GM12878 (cell line): ENCODE measurements at regions not wholly inside any gene's neighbourhood (a gene's known extent, or its start where the extent isn't known, plus 50 kb on each side); places are given as distances from the start of the nearest gene placed in this dataset.

ENCODE experiments used
- ATAC-seq: fragments of 200-7000 bp; cut with Tn5 transposase; 3 replicates; pipeline ENCODE4 v1.9.1; 2020; ENCODE audit warnings: mild to moderate bottlenecking, moderate library complexity
- BruUV-seq: library from RNA; stranded (reverse); fragments of 400-500 nt; replicated peaks from 2 replicates; lab custom pipeline; 2021; lab: Mats Ljungman, UMichigan
- CTCF ChIA-PET: fragments of 300-600 bp; sonication (Branson Sonifier 250); formaldehyde crosslinking; extraction: SDS; loops from one replicate; lab custom pipeline; 2021; ENCODE audit warnings: inconsistent platforms; lab: Yijun Ruan, JAX
- POLR2A ChIA-PET: fragments of 350-600 bp; formaldehyde crosslinking; extraction: SDS; loops from one replicate; lab custom pipeline; 2021; ENCODE audit warnings: inconsistent platforms; lab: Charles Lee
- RAD21 ChIA-PET: fragments of 300-600 bp; sonication (Branson Sonifier 250); formaldehyde crosslinking; loops from one replicate; lab custom pipeline; 2023; ENCODE audit warnings: antibody characterized with exemption; ENCODE audit not compliant: unreplicated experiment; lab: Charles Lee
- SMC1A ChIA-PET: fragments of 300-600 bp; sonication (Branson Sonifier 250); formaldehyde crosslinking; loops from one replicate; lab custom pipeline; 2023; ENCODE audit not compliant: unreplicated experiment, uncharacterized antibody; lab: Charles Lee
- DNase-seq: peaks from one replicate; pipeline ENCODE4 v3.0.0-alpha.2; 2011; ENCODE audit warnings: low read depth, low spot score
- FAIRE-seq: peaks from 3 replicates; lab custom pipeline; 2011; peaks lifted over from hg19 to GRCh38; lab: Jason Lieb, UNC
- H2AFZ ChIP-seq: 2 replicates; pipeline ENCODE4 v1.6.0; 2011; ENCODE audit warnings: low read depth, low read length, control low read depth; ENCODE audit not compliant: control insufficient read depth
- H3K27ac ChIP-seq: 2 replicates; pipeline ENCODE4 v1.5.1; 2011; ENCODE audit warnings: control low read depth; ENCODE audit not compliant: control insufficient read depth, insufficient read depth
- H3K27me3 ChIP-seq, 2 experiments: replicated peaks in 1 of 2; 2 replicates each; pipeline versions ENCODE4 v1.6.0 to v1.6.1; 2011; ENCODE audit warnings: low read length in 1 of 2; ENCODE audit not compliant: control insufficient read depth in 2 of 2, insufficient read depth in 2 of 2
- H3K36me3 ChIP-seq, 2 experiments: 2 replicates each; pipeline ENCODE4 v1.5.1; 2011; ENCODE audit warnings: low read length in 1 of 2; ENCODE audit not compliant: control insufficient read depth in 2 of 2, insufficient read depth in 2 of 2
- H3K4me1 ChIP-seq: 2 replicates; pipeline ENCODE4 v1.6.1; 2011; ENCODE audit warnings: mild to moderate bottlenecking, low read length, moderate library complexity, mixed read lengths; ENCODE audit not compliant: control insufficient read depth, insufficient read depth
- H3K4me2 ChIP-seq: 2 replicates; pipeline ENCODE4 v1.6.0; 2011; ENCODE audit warnings: control low read depth; ENCODE audit not compliant: control insufficient read depth, insufficient read depth
- H3K4me3 ChIP-seq: fragments of 200-600 bp; sonication (generic); 2 replicates; pipeline ENCODE4 v1.5.1; 2016
- H3K79me2 ChIP-seq: 2 replicates; pipeline ENCODE4 v1.6.0; 2011; ENCODE audit warnings: low read length; ENCODE audit not compliant: control insufficient read depth, insufficient read depth
- H3K9ac ChIP-seq: 2 replicates; pipeline ENCODE4 v1.8.0; 2011; ENCODE audit warnings: low read length, control low read depth, mixed read lengths; ENCODE audit not compliant: control insufficient read depth, insufficient read depth
- H3K9me3 ChIP-seq: replicated peaks from 3 replicates; pipeline ENCODE4 v1.5.1; 2011; ENCODE audit warnings: mild to moderate bottlenecking, low read length; ENCODE audit not compliant: control insufficient read depth, insufficient read depth
- H4K20me1 ChIP-seq: 2 replicates; pipeline ENCODE4 v1.6.0; 2011; ENCODE audit not compliant: control insufficient read depth, insufficient read depth
- HCFC1 ChIP-seq: fragments of 150-350 bp; IDR thresholded peaks from 2 replicates; pipeline ENCODE4 v1.6.1; 2014; ENCODE audit warnings: low read length
- IKZF1 ChIP-seq: fragments of 450-650 bp; conservative IDR thresholded peaks from 2 replicates; pipeline ENCODE4 v1.6.1; 2017; ENCODE audit warnings: antibody characterized with exemption, mild to moderate bottlenecking
- PBX3 ChIP-seq: IDR thresholded peaks from 2 replicates; pipeline ENCODE4 v1.6.1; 2011; ENCODE audit warnings: mild to moderate bottlenecking, low read depth, low read length, moderate library complexity; ENCODE audit not compliant: insufficient replicate concordance
- POU2F2 ChIP-seq: IDR thresholded peaks from 3 replicates; pipeline ENCODE4 v1.6.1; 2011; ENCODE audit warnings: low read depth, mild to moderate bottlenecking, low read length, borderline replicate concordance
- SIX5 ChIP-seq: IDR thresholded peaks from 2 replicates; pipeline ENCODE4 v1.6.1; 2011; ENCODE audit warnings: mild to moderate bottlenecking, low read depth, low read length, moderate library complexity; ENCODE audit not compliant: severe bottlenecking
- SMAD1 ChIP-seq: fragments of 450-650 bp; IDR thresholded peaks from 2 replicates; pipeline ENCODE4 v1.6.1; 2018; ENCODE audit warnings: mild to moderate bottlenecking, low read depth; ENCODE audit not compliant: partially characterized antibody
- SMARCA5 ChIP-seq: fragments of 450-650 bp; IDR thresholded peaks from 2 replicates; pipeline ENCODE4 v1.6.1; 2017; ENCODE audit warnings: mild to moderate bottlenecking
- SP1 ChIP-seq: IDR thresholded peaks from one replicate; pipeline ENCODE4 v1.6.1; 2011; ENCODE audit warnings: low read depth, low read length
- TCF12 ChIP-seq: IDR thresholded peaks from 2 replicates; pipeline ENCODE4 v1.6.1; 2011; ENCODE audit warnings: low read depth, mild to moderate bottlenecking, low read length
- YY1 ChIP-seq: IDR thresholded peaks from 2 replicates; pipeline ENCODE4 v1.6.1; 2011; ENCODE audit warnings: low read depth, mild to moderate bottlenecking, low read length
- ZBTB4 ChIP-seq: fragments of 450-650 bp; formaldehyde crosslinking; IDR thresholded peaks from 2 replicates; pipeline ENCODE4 v1.4.0; 2022; ENCODE audit warnings: mild to moderate bottlenecking, moderate library complexity
- WGBS: methylation state at CpG from one replicate; pipeline ENCODE4 v1.1.6; 2016; ENCODE audit warnings: low lambda C conversion rate; ENCODE audit not compliant: insufficient replicate concordance, insufficient coverage; ENCODE audit errors: missing lambda C conversion rate; 5-methylcytosine and 5-hydroxymethylcytosine counted together
- in situ Hi-C: fragments of 300-500 bp; cut with MboI; formaldehyde crosslinking; loops from 9 replicates; pipeline ENCODE4 v1.14.3; 2018; ENCODE audit warnings: mixed read lengths
- intact Hi-C: fragments of 100-400 bp; cut with micrococcal nuclease; formaldehyde crosslinking; loops from one replicate; pipeline ENCODE4 v1.14.2; 2022; ENCODE audit not compliant: unreplicated experiment

GRCh38 chr12:76940671-76941445, 62.0 kb upstream of the CSRP2 start:
- Histone ChIP-seq H3K4me3 (no peak overlapping the region), H3K9me3 (no peaks in the 10 kb centered on the region), H3K79me2 (no peaks in the 10 kb centered on the region), H4K20me1 (no peaks in the 10 kb centered on the region), H3K27me3 (no peaks in the 10 kb centered on the region), H3K36me3 (no peaks in the 10 kb centered on the region), H3K9ac (no peak overlapping the region), H3K27ac (no peak overlapping the region), H3K4me2 (no peak overlapping the region), H2AFZ (no peak overlapping the region), H3K4me1 (no peaks in the 10 kb centered on the region)
- SMC1A ChIA-PET: interaction anchor here (0.9 kb wide), 1 partner anchor 12 kb away, joined by 4 read pairs; no protein-coding TSS in a partner anchor
- TF ChIP-seq TCF12: no peak
- TF ChIP-seq SMAD1: no peak
- POLR2A ChIA-PET: no interaction called here
- in situ Hi-C loops: no loop called here
- intact Hi-C loops: no loop called here
- 12% methylated on average over 3 of the region's 3 CpGs for WGBS
- CTCF ChIA-PET: interaction anchor here (0.7 to 1.1 kb wide), 3 partner anchors 13 to 16 kb away, joined by 3 read pairs; no protein-coding TSS in a partner anchor
- FAIRE-seq: no peak
- DNase-seq: no peak
- RAD21 ChIA-PET: no interaction called here
- no TSS peak for BruUV-seq
- no peak for ATAC-seq

DNA sequence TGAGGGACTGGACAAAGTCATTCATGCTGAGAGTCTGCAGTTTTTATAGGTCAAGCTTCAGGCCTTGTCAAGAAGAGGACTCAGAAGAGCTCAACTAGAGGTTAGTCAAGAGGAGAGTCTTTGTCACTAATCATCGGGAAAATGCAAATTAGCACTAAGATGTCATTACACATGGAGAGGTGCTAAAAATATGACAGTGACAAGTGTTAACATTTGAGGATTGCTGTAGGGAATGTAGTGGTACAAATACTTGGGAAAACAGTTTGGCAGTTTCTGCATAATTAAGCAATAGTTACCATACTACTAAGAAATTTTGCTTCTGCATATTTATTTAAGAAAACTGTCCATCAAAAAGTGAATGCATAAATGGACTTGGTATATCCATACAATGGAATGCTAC, 60.9 kb upstream of the CSRP2 start:
- ChIA-PET SMC1A (interaction anchor here (0.6 kb wide), 1 partner anchor 538 kb away, joined by 3 read pairs; no protein-coding TSS in a partner anchor), CTCF (no interaction called here)
- in situ Hi-C loops: no loop called here
- no peak for TF ChIP-seq IKZF1
- TF ChIP-seq SIX5: no peak
- no peak for TF ChIP-seq SP1
- TF ChIP-seq SMARCA5: no peak
- no peak for TF ChIP-seq PBX3
- no peak for TF ChIP-seq HCFC1
- no peak for TF ChIP-seq ZBTB4
- TF ChIP-seq POU2F2: no peak
- TF ChIP-seq YY1: no peak

More for the DNA sequence above, 60.9 kb upstream of the CSRP2 start:
- ChIA-PET POLR2A (no interaction called here), RAD21 (no interaction called here)
- BruUV-seq: no TSS peak
- no peak for DNase-seq
- no peak overlapping the region for H3K27ac ChIP-seq
- no peak for FAIRE-seq
- H3K4me1 ChIP-seq: no peaks in the 10 kb centered on the region
- WGBS: 45% methylated on average over 1 of the region's 1 CpG
- ATAC-seq: no peak
- no peaks in the 10 kb centered on the region for H4K20me1 ChIP-seq
- H3K79me2 ChIP-seq: no peaks in the 10 kb centered on the region
- no peaks in the 10 kb centered on the region for H3K36me3 ChIP-seq
- H3K4me2 ChIP-seq: no peak overlapping the region
- no peak overlapping the region for H2AFZ ChIP-seq
- no peaks in the 10 kb centered on the region for H3K27me3 ChIP-seq
- no peaks in the 10 kb centered on the region for H3K9me3 ChIP-seq
- H3K9ac ChIP-seq: no peak overlapping the region
- intact Hi-C loops: no loop called here
- H3K4me3 ChIP-seq: no peak overlapping the region
